Esophagus muscularis mucosa (tissue), 3 donors: ENCODE measurements at regions not wholly inside any gene's neighbourhood (a gene's known extent, or its start where the extent isn't known, plus 50 kb on each side); places are given as distances from the start of the nearest gene placed in this dataset.

Source experiments
- POLR2A ChIP-seq: fragments of 450-650 bp; IDR thresholded peaks from one replicate; pipeline ENCODE4 v1.6.1; 2017; ENCODE audit warnings: antibody characterized with exemption, moderate library complexity, mild to moderate bottlenecking, low read depth
- TF ChIP-seq, protein P1 (sequence below), 3 experiments: fragments of 200-600 bp in 2 of 3; fragments of 450-650 bp in 1 of 3; sonication (generic) in 2 of 3; IDR thresholded peaks; one replicate each; pipeline ENCODE4 v1.5.1; 2017 to 2019; ENCODE audit warnings: antibody characterized with exemption in 3 of 3, mild to moderate bottlenecking in 2 of 3, moderate library complexity in 1 of 3

GRCh38 chr6:11848346-11848651, 69.7 kb upstream of the ADTRP start:
- TF ChIP-seq, protein P1, sequence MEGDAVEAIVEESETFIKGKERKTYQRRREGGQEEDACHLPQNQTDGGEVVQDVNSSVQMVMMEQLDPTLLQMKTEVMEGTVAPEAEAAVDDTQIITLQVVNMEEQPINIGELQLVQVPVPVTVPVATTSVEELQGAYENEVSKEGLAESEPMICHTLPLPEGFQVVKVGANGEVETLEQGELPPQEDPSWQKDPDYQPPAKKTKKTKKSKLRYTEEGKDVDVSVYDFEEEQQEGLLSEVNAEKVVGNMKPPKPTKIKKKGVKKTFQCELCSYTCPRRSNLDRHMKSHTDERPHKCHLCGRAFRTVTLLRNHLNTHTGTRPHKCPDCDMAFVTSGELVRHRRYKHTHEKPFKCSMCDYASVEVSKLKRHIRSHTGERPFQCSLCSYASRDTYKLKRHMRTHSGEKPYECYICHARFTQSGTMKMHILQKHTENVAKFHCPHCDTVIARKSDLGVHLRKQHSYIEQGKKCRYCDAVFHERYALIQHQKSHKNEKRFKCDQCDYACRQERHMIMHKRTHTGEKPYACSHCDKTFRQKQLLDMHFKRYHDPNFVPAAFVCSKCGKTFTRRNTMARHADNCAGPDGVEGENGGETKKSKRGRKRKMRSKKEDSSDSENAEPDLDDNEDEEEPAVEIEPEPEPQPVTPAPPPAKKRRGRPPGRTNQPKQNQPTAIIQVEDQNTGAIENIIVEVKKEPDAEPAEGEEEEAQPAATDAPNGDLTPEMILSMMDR (IDR thresholded peaks at IDR 0.05): no peak
- no peak for TF ChIP-seq POLR2A
